WTC11 (cell line): ENCODE measurements at regions not wholly inside any gene's neighbourhood (a gene's known extent, or its start where the extent isn't known, plus 50 kb on each side); places are given as distances from the start of the nearest gene placed in this dataset.

ENCODE experiments used
- ATAC-seq: fragments of 200-7000 bp; cut with Tn5 transposase; 2 replicates; pipeline ENCODE4 v1.10.0; 2021; ENCODE audit warnings: mild to moderate bottlenecking, moderate library complexity
- CTCF ChIA-PET: fragments of 300-600 bp; sonication (Branson Sonifier 250); formaldehyde crosslinking; loops from one replicate; lab custom pipeline; 2021; ENCODE audit warnings: antibody characterized with exemption; lab: Charles Lee
- POLR2A ChIA-PET: fragments of 350-600 bp; sonication (Branson Sonifier 250); formaldehyde crosslinking; loops from one replicate; lab custom pipeline; 2021; ENCODE audit warnings: antibody characterized with exemption; lab: Charles Lee
- DNase-seq: peaks from one replicate; pipeline ENCODE4 v3.0.0; 2021; ENCODE audit warnings: low spot score
- H3K27ac Mint-ChIP-seq: 2 replicates; pipeline ENCODE4 v1.8.0; 2021; ENCODE audit warnings: mixed read lengths
- H3K27me3 Mint-ChIP-seq: 2 replicates; pipeline ENCODE4 v1.8.0; 2021; ENCODE audit warnings: low read depth, mild to moderate bottlenecking, moderate library complexity, mixed read lengths
- H3K36me3 Mint-ChIP-seq: 2 replicates; pipeline ENCODE4 v1.8.0; 2021; ENCODE audit warnings: mixed read lengths
- H3K4me1 Mint-ChIP-seq: 2 replicates; pipeline ENCODE4 v1.8.0; 2022; ENCODE audit warnings: mixed read lengths
- H3K4me3 Mint-ChIP-seq: 2 replicates; pipeline ENCODE4 v1.8.0; 2021; ENCODE audit warnings: mild to moderate bottlenecking, moderate library complexity, mixed read lengths
- H3K9me3 Mint-ChIP-seq: 2 replicates; pipeline ENCODE4 v1.8.0; 2021; ENCODE audit warnings: mixed read lengths
- AR ChIP-seq: fragments of 250-450 bp; sonication (Bioruptor Pico); IDR thresholded peaks from 2 replicates; pipeline ENCODE4 v1.9.0; 2021; ENCODE audit warnings: mild to moderate bottlenecking
- ATF1 ChIP-seq: sonication (generic); formaldehyde crosslinking; IDR thresholded peaks from 2 replicates; pipeline ENCODE4 v1.8.1; 2023; ENCODE audit warnings: mild to moderate bottlenecking, moderate library complexity, missing genetic modification reagents
- CBFB ChIP-seq: sonication (generic); formaldehyde crosslinking; IDR thresholded peaks from 2 replicates; pipeline ENCODE4 v1.8.1; 2022; ENCODE audit warnings: mild to moderate bottlenecking, low read depth, missing genetic modification reagents
- CREB1 ChIP-seq: sonication (generic); formaldehyde crosslinking; IDR thresholded peaks from 2 replicates; pipeline ENCODE4 v1.8.0; 2023; ENCODE audit warnings: mild to moderate bottlenecking, missing genetic modification reagents
- CREM ChIP-seq: sonication (generic); formaldehyde crosslinking; IDR thresholded peaks from 2 replicates; pipeline ENCODE4 v1.8.1; 2022; ENCODE audit warnings: mild to moderate bottlenecking, missing genetic modification reagents, moderate library complexity
- CTCF ChIP-seq: fragments of 200-600 bp; IDR thresholded peaks from 2 replicates; pipeline ENCODE4 v1.8.0; 2022; ENCODE audit warnings: antibody characterized with exemption
- E2F1 ChIP-seq: sonication (generic); formaldehyde crosslinking; IDR thresholded peaks from 2 replicates; pipeline ENCODE4 v1.8.0; 2022; ENCODE audit warnings: mild to moderate bottlenecking, missing genetic modification reagents
- ELF4 ChIP-seq: sonication (generic); formaldehyde crosslinking; IDR thresholded peaks from 2 replicates; pipeline ENCODE4 v1.8.1; 2022; ENCODE audit warnings: low read depth, mild to moderate bottlenecking, moderate library complexity, missing genetic modification reagents
- ETV6 ChIP-seq: sonication (generic); formaldehyde crosslinking; IDR thresholded peaks from 2 replicates; pipeline ENCODE4 v1.8.1; 2022; ENCODE audit warnings: mild to moderate bottlenecking, missing genetic modification reagents
- FOXJ3 ChIP-seq: sonication (generic); formaldehyde crosslinking; IDR thresholded peaks from 2 replicates; pipeline ENCODE4 v1.9.0; 2021; ENCODE audit warnings: missing genetic modification reagents, mild to moderate bottlenecking, borderline replicate concordance
- FOXP1 ChIP-seq: sonication (generic); formaldehyde crosslinking; IDR thresholded peaks from 2 replicates; pipeline ENCODE4 v1.8.0; 2022; ENCODE audit warnings: missing genetic modification reagents, mild to moderate bottlenecking, moderate library complexity, borderline replicate concordance
- FOXP4 ChIP-seq: sonication (generic); formaldehyde crosslinking; IDR thresholded peaks from 2 replicates; pipeline ENCODE4 v1.8.0; 2022; ENCODE audit warnings: mild to moderate bottlenecking, missing genetic modification reagents
- HMGA2 ChIP-seq: fragments of 250-450 bp; sonication (Bioruptor Pico); IDR thresholded peaks from 2 replicates; pipeline ENCODE4 v1.4.0; 2021; ENCODE audit warnings: mild to moderate bottlenecking, moderate library complexity
- IRF2 ChIP-seq: sonication (generic); formaldehyde crosslinking; IDR thresholded peaks from 2 replicates; pipeline ENCODE4 v1.8.0; 2022; ENCODE audit warnings: low read depth, missing genetic modification reagents, borderline replicate concordance
- NR1H2 ChIP-seq: sonication (generic); formaldehyde crosslinking; IDR thresholded peaks from 2 replicates; pipeline ENCODE4 v1.9.0; 2021; ENCODE audit warnings: mild to moderate bottlenecking, moderate library complexity, missing genetic modification reagents
- NR2C2 ChIP-seq: sonication (generic); formaldehyde crosslinking; IDR thresholded peaks from 2 replicates; pipeline ENCODE4 v1.8.0; 2022; ENCODE audit warnings: mild to moderate bottlenecking, missing genetic modification reagents
- PRRX2 ChIP-seq: fragments of 250-450 bp; sonication (Bioruptor Pico); IDR thresholded peaks from 2 replicates; pipeline ENCODE4 v1.8.0; 2021; ENCODE audit warnings: mild to moderate bottlenecking
- SMAD3 ChIP-seq: sonication (generic); formaldehyde crosslinking; IDR thresholded peaks from 2 replicates; pipeline ENCODE4 v1.8.0; 2022; ENCODE audit warnings: missing genetic modification reagents, mild to moderate bottlenecking, borderline replicate concordance
- SOX15 ChIP-seq: fragments of 250-450 bp; sonication (Bioruptor Pico); IDR thresholded peaks from 2 replicates; pipeline ENCODE4 v1.9.0; 2021; ENCODE audit warnings: mild to moderate bottlenecking
- ZNF138 ChIP-seq: sonication (generic); formaldehyde crosslinking; conservative IDR thresholded peaks from 2 replicates; pipeline ENCODE4 v1.8.1; 2022; ENCODE audit warnings: mild to moderate bottlenecking, moderate library complexity, missing genetic modification reagents
- ZNF416 ChIP-seq: fragments of 250-450 bp; sonication (Bioruptor Pico); IDR thresholded peaks from 2 replicates; pipeline ENCODE4 v1.9.0; 2021; ENCODE audit warnings: mild to moderate bottlenecking, inconsistent platforms
- ZNF532 ChIP-seq: fragments of 250-450 bp; sonication (Bioruptor Pico); IDR thresholded peaks from 2 replicates; pipeline ENCODE4 v1.9.0; 2021; ENCODE audit warnings: mild to moderate bottlenecking, borderline replicate concordance
- ZNF671 ChIP-seq: fragments of 250-450 bp; sonication (Bioruptor Pico); IDR thresholded peaks from 2 replicates; pipeline ENCODE4 v1.8.0; 2021; ENCODE audit warnings: mild to moderate bottlenecking

GRCh38 chr1:29916656-29917369 lies 680.5 kb downstream of the PTPRU start (continued):
- no peak for TF ChIP-seq ELF4 (CRISPR knock-in tag)
- TF ChIP-seq PRRX2 (CRISPR knock-in tag), result no peak
- no peak for TF ChIP-seq CTCF
- TF ChIP-seq ETV6 (CRISPR knock-in tag), result no peak
- TF ChIP-seq E2F1 (CRISPR knock-in tag), result no peak
- no peak for TF ChIP-seq CREM (CRISPR knock-in tag)
- no peak for TF ChIP-seq NR2C2 (CRISPR knock-in tag)
- no peak for TF ChIP-seq IRF2 (CRISPR knock-in tag)
- TF ChIP-seq, all 79 proteins: peak for 0

- H3K4me3 Mint-ChIP-seq, result no peak overlapping the region
- H3K9me3 Mint-ChIP-seq, result peaks cover 15% of the 10 kb centered on the region
- no peak overlapping the region for H3K27ac Mint-ChIP-seq
- CTCF ChIA-PET, result no interaction called here
- DNase-seq, result no peak
- no peak for TF ChIP-seq CBFB
- TF ChIP-seq ETV6 (CRISPR knock-in tag), result no peak
- TF ChIP-seq ATF1, result no peak
- TF ChIP-seq CREB1 (CRISPR knock-in tag), result no peak
- TF ChIP-seq NR2C2 (CRISPR knock-in tag), result no peak
- no peak for TF ChIP-seq ZNF138
- no peak for TF ChIP-seq SMAD3 (CRISPR knock-in tag)
- TF ChIP-seq FOXP1 (CRISPR knock-in tag), result no peak
- no peak for TF ChIP-seq FOXP4 (CRISPR knock-in tag)
- no peak for TF ChIP-seq IRF2 (CRISPR knock-in tag)
- TF ChIP-seq FOXJ3 (CRISPR knock-in tag), result no peak
- TF ChIP-seq SOX15 (CRISPR knock-in tag), result no peak
- TF ChIP-seq HMGA2 (CRISPR knock-in tag), result no peak
- TF ChIP-seq PRRX2 (CRISPR knock-in tag), result no peak
- TF ChIP-seq ZNF532 (CRISPR knock-in tag), result no peak
- no peak for TF ChIP-seq AR
- no peak for TF ChIP-seq ZNF416
- no peak for TF ChIP-seq ZNF671
- TF ChIP-seq NR1H2, result no peak
- TF ChIP-seq, all 79 proteins: peak for 0
- Mint-ChIP-seq H3K27me3 (peaks cover 3% of the 10 kb centered on the region; the same call in 1 of the 2 replicates), H3K36me3 (peaks cover 6% of the 10 kb centered on the region), H3K4me1 (peaks cover 30% of the 10 kb centered on the region)
- no peak for ATAC-seq
- POLR2A ChIA-PET, result no interaction called here
Measured at GRCh38 chr1:29914936-29915335, 678.6 kb downstream of the PTPRU start.
